ENCODE measurements at regions not wholly inside any gene's neighbourhood (a gene's known extent, or its start where the extent isn't known, plus 50 kb on each side); places are given as distances from the start of the nearest gene placed in this dataset.

DNA sequence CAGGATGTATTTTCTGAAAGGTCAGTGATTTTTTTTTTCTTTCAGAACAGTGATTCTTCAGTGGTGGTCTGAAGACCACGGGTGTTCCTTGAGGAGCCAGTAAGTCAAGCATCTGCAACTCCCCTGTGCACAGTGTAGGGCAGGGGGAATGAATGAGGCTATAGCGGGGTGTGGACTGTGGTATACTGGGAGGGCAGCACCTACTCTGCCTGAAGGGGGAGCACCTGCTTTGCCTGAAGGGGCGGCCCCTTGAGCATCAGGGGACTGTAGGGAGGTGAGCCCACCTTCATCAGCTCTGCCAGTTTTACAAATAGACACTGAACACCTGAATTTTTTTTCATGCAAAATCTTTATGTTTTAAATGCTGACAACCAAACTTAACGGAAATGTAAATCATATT is 77.5 kb upstream of the RIPOR2 start:
- no peak for DNase-seq (ENCODE audit: low read depth)

DNA sequence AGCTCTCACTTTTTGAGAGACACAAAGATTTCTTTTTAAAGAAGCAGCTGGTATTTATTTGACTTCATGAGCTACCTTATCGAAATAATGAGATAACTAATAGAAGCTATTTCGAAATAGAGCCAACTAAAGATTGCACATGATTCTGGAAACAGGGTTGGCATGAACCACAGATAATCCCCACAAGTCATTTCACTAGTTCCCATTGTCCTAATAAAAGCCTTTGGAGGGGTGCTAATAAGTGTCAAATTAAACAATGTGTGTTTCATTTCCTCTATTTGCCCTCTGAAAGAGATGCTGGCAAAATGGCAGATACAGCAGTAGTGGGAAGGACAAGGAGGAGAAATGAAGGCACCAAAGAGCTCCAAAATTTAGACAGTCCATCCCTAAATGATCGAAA is 78.6 kb upstream of the RIPOR2 start:
- DNase-seq (ENCODE audit: low read depth), result no peak

DNA sequence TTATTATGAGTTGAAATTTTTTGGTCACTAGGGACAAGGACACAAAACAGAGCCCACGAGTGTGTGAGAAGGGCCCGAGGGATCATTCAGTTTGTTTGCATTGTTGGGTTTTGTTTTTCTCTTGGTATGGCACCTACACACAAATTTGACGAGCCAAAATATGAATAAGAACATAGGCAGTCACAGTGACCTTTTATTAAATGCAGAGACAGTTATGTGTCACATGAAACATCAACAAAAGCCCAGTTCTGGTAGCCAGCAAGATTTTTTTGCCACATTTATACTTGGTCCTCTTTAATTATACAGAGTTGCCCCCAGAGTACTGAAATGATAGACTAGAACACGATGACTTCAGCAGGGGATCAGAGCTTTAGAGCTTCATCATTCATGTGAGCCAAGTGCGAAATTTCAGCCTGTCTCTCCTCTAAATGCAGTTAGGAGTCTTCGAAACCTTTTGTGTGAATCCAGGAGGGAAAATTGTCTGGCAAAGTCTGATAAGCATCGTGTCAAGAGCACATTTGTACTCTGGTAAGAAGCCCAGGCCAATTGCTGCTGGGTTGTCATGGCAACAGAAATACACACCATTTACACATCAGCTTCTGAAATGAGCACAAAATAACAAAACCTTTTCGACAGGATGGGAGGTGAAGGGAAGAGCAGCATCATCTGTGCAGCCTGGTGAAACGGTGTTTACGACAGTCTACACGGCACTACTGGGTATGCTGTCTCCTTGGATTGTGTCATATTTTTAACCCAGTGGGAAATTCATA is 79.2 kb upstream of the RIPOR2 start:
- peak; percentile 77 for DNase-seq (ENCODE audit: low read depth)

DNA sequence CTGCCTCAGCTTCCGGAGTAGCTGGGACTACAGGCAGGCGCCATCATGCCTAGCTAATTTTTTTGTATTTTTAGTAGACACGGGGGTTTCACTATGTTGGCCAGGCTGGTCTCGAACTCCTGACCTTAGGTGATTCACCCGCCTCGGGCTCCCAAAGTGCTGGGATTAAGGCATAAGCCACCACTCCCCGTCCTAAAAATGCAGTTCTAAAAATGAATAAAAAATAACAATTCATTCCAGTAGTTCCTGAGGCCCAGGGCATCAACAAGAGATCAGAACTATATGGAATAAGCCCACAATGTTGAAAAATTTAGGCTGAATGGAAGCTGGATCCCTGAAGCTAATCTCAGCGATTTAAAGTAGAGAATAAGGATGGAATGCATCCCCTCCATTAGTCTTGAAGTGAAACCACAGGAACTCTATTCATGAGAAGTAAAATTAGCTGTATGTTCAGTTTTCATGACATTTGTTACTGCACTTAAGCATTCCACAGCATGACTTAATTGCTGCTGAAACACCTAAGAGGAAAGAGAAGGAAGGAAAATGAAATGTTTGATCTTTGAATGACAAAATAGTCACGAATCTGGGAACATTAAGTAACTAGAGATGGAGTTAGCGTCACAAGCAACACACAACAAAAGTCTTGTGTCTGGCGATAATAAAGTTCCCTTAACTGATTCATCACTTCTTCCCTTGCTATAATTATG is 80.4 kb upstream of the RIPOR2 start:
- DNase-seq (ENCODE audit: low read depth), result no peak

DNA sequence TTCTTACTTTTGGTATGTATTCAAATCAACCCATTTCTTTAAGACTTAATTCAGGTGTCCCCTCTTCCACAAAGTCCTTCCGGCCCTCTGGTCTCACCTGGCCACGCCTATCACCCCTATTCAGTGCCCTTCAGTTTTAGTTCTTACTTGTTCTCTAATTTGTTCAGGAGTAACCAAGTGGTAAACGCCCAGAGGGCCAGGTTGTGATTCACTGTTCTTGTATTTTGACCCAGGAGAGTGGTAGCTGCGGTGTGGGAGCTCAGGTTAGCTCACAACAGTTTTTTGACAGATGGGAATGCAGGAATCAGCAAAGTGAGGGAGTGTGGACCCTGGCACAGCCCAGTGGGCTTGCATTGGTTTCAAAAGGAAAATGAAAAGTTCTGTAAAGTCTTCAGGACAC is 81.7 kb upstream of the RIPOR2 start:
- DNase-seq (ENCODE audit: low read depth), result no peak

DNA sequence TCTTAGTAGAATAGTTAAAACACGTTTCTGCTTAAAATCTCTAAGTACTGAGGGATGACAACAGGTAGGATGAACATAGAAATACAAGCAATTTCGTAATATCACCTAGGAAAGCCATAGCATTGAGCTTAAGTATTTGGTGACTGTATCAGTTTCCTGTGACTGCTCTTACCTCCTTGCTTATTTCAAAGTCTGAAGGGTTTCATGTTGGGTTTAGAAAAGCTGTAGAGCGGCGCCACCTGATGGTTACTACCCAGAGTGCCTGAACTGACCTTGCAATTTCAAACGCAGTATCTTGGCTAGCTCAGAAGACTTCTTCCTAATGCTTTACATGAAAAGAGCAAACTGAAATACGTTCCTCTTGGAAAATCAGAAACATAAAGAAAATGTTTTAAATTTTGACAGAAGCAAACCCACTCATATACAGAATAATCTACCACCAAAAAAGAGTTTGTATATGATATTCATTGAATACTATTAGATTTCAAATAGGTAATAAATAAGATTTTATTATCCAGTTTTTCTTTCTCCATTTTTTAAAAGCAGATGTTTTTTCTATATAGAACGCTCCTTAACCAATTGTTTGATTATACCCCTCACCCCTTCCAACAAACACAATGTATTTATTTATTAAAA is 82.3 kb upstream of the RIPOR2 start:
- no peak for DNase-seq (ENCODE audit: low read depth)

DNA sequence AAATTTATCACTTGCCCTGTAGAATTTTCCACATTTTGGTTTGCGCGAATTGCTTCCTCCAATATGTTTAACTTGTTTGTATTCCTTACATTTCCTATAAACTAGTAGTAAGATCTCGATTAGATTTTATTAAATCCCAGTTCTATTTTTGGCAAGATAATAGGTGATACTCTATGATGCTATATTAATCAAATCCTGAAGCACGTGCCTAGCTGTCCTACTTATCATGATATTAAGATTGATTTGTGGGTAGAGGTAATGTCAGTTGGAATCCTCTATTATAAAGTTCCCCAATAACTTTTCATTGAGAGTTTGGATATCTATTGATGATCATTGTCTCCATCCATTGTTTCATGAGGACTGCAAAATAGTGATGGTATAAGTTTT is 82.8 kb upstream of the RIPOR2 start:
- DNase-seq (ENCODE audit: low read depth), result no peak

DNA sequence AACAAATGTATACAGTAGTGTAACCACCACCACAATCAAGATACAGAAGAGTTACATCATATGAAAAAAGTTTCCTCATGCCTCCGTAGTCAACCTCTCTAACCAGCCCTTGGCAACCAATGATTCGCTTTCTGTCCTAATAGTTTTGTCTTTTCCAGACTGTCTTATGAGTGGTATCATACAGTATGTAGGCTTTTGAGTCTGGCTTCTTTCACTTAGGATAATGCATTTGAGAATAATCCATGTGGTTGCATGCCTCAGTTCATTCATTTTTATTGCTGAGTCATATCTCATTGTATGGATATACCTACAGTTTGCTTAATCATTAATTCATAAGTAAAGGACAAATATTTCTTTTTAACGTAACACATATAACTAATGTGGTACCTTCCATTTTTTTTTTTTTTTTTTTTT is 86.4 kb upstream of the RIPOR2 start:
- DNase-seq (ENCODE audit: low read depth), result no peak

DNA sequence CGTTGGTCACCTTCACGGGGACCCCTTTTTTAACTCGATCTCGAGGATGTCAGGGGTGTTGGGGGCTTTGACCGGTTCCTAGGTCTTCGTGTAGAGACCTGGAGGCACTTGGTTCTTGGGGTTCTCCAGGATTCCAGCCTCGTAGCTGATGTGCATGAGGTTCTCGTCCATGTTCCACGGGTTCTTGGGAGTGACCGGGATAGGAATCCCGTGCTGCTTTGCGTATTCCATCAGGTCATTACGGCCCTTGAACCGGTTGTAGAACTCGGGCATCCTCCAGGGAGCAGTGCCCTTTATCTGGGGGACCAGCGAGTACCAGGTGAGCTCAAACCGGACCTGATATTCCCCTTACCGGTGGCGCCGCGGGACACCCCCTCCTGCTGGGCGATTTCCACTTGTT is 88.0 kb upstream of the RIPOR2 start:
- no peak for DNase-seq (ENCODE audit: low read depth)

DNA sequence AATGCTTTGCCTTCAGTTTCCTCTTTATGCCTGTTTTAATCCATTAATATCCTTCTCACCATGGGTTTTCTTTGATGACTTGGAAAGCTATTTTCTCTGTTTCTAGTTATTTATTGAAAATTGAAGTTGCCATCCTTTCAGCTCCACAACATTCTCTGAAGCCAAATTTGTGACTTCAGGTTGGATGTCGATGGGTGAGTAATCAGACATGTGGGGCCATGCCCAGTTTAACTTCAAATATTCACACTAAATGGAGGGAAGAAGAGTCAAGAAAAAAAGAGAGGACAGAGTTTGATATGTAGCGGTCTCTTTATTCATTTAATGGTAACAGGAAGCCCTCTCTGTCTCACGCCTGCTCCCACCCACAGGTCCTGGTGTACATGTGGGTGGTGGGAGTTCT is 89.1 kb upstream of the RIPOR2 start:
- no peak for DNase-seq (ENCODE audit: low read depth)

DNA sequence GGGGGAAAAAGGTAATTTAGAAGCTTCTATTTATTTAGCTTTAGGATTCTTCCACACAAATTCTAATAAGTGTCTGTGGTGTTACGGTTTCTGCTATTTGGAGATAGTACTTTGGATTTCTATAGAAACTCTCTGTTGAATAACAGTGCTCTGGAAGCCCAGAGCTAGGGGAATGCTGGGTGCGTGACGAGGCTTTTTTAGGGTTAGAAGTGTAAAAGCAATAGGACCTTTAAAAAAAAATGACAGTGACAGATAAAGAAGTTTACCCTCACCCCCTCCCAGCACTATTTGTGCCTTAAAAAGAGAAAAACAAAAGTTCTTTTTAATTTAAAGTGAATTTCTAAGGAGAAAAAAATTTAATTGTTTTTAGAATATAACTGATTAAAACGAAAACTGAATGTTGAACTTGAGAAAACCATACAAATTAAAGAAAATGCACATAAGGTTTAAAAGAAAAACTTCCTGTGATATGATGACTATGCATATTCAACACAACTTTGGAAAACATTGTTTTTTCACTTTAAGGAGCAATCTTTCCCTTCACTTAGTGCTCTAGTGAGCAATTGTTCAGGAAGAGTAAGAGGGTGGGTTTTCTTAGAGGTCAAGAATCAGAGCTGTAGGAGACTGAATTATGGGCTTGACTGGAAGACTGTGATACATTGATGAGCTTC is 89.6 kb upstream of the RIPOR2 start:
- DNase-seq (ENCODE audit: low read depth), result no peak

DNA sequence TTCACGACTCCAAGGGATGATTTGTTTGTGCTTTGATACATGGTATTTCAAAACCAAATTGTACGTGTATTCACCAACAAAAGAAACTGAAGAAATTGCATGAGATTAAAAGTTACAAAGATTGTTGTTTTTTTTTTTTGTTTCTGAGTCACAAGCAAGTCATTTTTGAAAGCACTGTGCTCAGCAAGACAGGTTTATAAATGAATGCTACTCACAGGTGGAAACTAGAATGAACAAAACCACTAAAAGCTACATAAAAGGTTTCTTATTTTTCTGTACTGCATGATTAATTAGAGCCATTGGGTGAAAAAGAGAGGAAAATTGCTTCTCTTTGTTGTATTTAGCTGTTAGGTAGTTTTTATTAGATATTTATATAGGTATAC is 90.2 kb upstream of the RIPOR2 start:
- DNase-seq (ENCODE audit: low read depth), result no peak

DNA sequence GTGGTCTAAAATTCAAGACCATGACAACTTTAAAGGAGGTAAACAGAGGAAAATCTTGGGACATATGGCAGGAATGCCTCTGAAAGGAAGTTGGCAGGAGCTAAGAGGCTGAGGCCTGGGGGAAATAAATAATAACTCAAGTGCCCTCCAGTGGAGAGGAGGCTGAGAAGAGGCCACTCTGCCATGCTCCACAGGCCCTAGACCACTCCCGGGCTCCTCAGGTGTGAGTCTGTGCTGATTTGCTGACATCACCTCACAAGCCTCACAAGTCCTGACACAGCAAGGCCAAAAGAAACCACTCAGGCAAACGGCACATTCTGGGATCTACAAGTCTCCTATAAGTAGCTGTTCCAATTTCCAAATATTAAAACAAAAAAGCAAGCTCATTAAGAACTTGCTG is 91.0 kb upstream of the RIPOR2 start:
- DNase-seq (ENCODE audit: low read depth), result no peak

DNA sequence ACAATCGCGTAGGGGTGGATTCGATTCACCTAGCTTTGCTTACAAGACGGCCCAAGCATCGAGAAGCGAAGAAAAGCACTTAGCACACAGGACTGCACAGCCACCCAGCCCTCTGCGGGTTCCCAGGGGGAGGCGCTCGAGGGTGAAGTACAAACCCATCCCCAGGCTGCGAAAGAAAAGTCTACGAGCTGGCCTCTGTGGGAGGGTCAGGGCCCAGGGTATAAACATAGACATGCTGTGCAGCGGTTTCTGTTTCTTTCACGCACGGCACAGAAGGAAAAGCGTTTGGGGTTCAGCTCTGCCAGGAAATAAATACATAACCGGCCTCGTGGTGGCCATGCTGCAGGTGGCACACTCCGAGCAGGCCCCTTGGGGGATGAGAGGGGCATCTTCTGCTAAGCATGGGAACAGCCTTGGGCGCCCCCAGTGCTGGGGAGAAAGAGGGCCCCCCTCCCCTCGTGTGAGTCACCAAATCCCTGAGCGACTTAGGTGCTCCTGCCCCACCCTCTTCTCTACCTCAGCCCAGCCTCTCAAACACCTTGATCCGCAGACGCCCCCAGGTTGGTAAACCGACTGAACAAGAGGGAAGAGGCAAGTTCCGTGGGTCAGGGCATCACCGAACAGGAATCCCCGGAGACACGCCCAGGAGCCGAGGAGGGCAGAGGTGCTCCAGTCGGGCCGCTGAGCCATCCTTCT is 91.6 kb upstream of the RIPOR2 start:
- DNase-seq (ENCODE audit: low read depth), result no peak

DNA sequence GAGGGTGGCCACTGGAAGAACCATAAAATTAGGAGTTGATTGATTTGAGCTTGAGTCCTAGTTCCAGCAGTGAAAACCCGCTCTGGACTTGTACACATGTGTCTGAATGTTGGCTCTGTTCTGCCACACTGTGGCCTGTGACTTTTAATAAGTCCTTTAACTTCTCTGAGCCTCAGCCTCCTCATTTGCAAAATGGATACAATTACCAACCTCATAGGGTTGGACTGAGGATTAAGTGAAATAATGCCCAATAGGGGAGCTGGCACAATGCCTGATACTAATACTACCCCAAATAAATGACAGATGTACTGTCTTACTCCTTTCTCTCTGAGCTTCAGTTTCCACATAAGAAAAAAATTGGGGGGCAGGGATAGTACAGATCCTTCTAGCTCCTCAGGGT is 92.6 kb upstream of the RIPOR2 start:
- no peak for DNase-seq (ENCODE audit: low read depth)

DNA sequence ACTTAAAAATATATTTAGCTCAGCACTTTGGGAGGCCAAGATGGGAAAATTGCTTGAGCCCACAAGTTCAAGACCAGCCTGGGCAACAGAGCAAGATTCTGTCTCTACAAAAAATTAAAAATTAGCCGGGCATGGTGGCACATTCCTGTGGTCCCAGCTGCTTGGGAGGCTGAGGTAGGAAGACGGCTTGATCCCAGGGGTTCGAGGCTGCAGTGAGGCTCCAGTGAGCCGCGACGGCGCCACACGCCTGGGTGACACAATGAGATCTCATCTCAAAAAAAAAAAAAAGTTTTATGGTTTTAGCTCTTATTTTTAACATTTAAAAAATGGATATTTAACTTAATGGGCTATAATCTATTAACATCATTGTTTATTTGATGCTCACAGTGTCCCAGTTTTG is 97.2 kb upstream of the RIPOR2 start:
- DNase-seq (ENCODE audit: low read depth), result no peak

DNA sequence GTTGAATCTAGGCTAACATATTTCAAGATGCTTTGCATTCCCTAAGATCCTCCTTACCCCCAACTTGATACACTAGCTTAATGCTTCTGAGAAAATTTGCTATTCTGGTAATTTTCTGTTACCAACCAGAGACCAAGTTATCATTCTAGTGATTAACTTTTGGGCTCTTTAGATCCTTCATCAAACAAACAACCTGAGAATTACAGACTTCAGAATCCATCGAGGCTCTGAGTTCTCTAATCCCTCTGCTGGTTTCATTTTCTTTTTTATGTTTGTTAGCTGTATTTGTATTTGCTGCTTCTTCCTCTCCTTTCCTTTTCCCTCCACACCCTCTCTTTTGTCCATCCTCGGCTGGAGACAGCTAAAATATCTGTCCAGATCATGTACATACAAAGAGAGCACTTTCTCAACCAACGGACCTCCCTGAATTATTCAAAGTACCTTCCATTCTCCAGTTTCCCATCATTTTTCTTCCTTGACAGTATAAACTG is 98.7 kb upstream of the RIPOR2 start:
- no peak for DNase-seq (ENCODE audit: low read depth)

DNA sequence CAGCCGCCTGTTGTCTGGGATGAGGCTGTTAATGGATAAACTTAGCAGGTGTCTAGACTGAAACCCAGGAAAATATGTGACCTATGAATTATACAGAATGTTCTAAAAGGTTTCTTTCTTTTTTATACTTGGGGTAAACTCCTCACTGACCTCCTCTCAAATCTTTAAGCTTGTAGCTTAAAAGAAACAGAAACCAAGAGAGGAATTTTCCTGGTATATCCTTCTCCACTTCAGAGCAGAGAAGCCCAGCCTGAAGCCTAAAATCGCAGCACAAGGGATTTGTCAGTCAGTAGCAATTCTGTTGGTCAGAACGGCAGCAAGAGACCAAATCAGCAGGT is 99.4 kb upstream of the RIPOR2 start:
- DNase-seq (ENCODE audit: low read depth), result no peak

DNA sequence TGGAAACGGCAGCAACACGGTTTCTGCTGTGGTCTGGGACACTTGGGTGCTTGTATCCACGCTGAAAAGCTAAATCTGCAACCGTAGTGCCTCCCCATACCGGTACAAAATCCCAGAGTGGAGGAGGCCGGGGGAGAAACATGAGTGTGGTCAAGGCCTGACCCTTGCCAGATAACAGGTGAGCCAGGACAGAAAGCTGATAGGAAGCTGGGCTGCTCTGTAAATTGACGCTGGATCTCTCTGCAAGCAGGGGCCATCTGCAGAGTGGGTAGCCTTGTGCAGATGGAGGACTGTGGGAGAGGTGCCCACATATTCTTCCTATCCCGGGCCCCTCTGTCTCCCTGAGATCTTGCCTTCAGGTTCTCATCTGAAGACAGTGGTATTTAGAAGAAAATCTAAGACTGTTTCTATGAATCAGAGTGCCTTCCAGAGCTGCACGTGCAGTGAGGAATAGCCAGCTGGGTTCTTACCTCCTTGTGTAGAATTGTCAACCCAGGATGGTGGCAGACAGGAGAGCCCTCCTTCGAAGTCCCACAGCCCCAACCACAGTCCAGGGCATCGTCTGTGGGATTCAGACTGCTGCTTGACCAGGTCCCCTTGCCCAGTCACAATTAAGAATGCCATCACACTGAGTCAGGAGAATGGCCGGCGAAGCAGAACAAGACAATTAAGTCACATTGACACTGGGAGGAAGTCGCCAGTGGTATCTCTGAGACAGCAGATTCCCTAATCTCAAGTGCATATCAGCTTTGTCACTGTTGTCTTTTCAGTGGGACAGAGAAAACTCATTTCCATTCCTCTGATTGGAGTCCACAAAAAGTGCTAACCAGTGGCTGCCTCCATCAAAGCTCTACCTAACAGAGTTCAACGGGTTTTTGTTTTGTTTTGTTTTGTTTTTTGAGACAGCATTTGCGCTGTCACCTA is 100.0 kb upstream of the RIPOR2 start:
- no peak for DNase-seq (ENCODE audit: low read depth)

DNA sequence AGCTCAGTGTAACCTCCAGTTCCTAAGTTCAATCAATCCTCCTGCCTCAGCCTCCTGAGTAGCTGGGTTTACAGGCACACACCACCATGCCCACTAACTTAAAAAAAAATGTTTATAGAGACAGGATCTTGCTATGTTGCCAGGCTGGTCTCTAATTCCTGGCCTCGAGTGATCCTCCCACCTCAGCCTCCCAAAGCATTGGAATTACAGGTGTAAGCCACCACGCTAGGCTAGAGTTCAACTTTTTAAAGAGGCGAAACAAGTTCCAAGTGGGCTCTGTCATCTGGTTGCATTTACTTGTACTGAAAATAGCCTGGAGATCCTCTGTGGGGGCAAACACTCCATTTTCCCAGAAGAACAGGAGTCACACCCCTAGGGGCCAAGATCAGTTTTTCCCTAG is 100.7 kb upstream of the RIPOR2 start:
- no peak for DNase-seq (ENCODE audit: low read depth)

DNA sequence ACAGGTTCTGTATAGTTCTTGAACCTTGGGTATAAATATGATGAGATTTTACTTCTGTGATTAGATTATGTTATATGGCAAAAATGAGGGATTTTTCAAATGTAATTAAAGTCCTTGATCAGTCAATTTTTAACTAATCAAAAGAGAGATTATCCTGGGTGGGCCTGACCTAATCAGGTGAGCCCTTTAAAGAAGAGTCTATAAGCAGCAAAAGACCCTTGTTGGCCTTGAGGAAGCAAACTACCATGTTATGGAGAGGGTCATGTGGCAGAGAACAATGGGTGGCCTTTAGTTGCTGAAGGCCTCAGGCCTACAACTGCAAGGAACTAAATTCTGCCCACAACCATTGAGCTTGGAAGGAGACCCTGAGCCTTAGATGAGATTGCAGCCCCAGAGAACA is 102.5 kb upstream of the RIPOR2 start:
- no peak for DNase-seq (ENCODE audit: low read depth)
